ENCODE measurements at regions not wholly inside any gene's neighbourhood (a gene's known extent, or its start where the extent isn't known, plus 50 kb on each side); places are given as distances from the start of the nearest gene placed in this dataset.

GRCh38 chr2:185388226-185388625, 350.4 kb upstream of the FSIP2 start:
- Histone ChIP-seq H2BK20ac (ENCODE audit: low read depth, low read length) (no peak overlapping the region), H3K4ac (ENCODE audit: low read depth, low read length) (no peak overlapping the region), H2BK15ac (ENCODE audit: low read depth, low read length) (no peak overlapping the region), H2BK120ac (ENCODE audit: low read depth, low read length) (no peak overlapping the region), H3K9me1 (ENCODE audit: insufficient read depth, low read length) (no peaks in the 10 kb centered on the region), H3K23ac (ENCODE audit: low read depth, low read length) (no peak overlapping the region), H4K8ac (ENCODE audit: low read depth in 2 of 2, low read length in 2 of 2) (no peak overlapping the region), H4K91ac (ENCODE audit: insufficient read depth, low read depth, low read length) (no peak overlapping the region), H4K20me1 (ENCODE audit: insufficient read depth, low read length) (no peaks in the 10 kb centered on the region), H4K5ac (ENCODE audit: low read depth, low read length) (no peak overlapping the region), H2AK5ac (ENCODE audit: low read depth, low read length) (no peak overlapping the region), H3K9me3 (ENCODE audit: control insufficient read depth, insufficient read depth, low read length) (peaks cover 6% of the 10 kb centered on the region; the same call in 1 of the 2 replicates), H3K27me3 (ENCODE audit: control insufficient read depth, insufficient read depth, low read length) (no peaks in the 10 kb centered on the region), H3K56ac (ENCODE audit: extremely low read depth, insufficient read depth, low read length) (no peak overlapping the region), H3K4me1 (ENCODE audit: control insufficient read depth, insufficient read depth, low read length) (no peaks in the 10 kb centered on the region), H3K14ac (replicated peaks; ENCODE audit: low read depth, low read length) (no peak overlapping the region), H3K18ac (ENCODE audit: low read depth, low read length) (no peak overlapping the region), H2AK9ac (replicated peaks; ENCODE audit: low read depth, low read length, poor library complexity) (no peak overlapping the region), H3K9ac (ENCODE audit: low read depth, low read length) (no peak overlapping the region), H2BK5ac (ENCODE audit: low read depth, low read length, poor library complexity, severe bottlenecking) (no peak overlapping the region), H3K79me1 (ENCODE audit: low read depth in 1 of 2, low read length in 2 of 2) (no peaks in the 10 kb centered on the region), H3K36me3 (ENCODE audit: control insufficient read depth, insufficient read depth, low read length) (no peaks in the 10 kb centered on the region), H3K4me3 (ENCODE audit: insufficient read depth, low read depth, low read length) (no peak overlapping the region), H2AFZ (replicated peaks; ENCODE audit: low read length, poor library complexity) (no peak overlapping the region), H3K4me2 (ENCODE audit: low read depth, low read length) (no peak overlapping the region), H3K27ac (ENCODE audit: insufficient read depth, low read length) (no peak overlapping the region)
- WGBS, 2 experiments (ENCODE audit: extremely low coverage in 2 of 2, insufficient read length in 1 of 2) = no CpG with 5 or more reads among the region's 2 CpGs
- intact Hi-C loops (cut with micrococcal nuclease) = no loop called here
- CTCF ChIA-PET = no interaction called here
- no peak for TF ChIP-seq MAZ (IDR thresholded peaks at IDR 0.05; ENCODE audit: borderline replicate concordance, low read depth, low read length)
- TF ChIP-seq CEBPB (IDR thresholded peaks at IDR 0.05; ENCODE audit: low read depth, low read length) = no peak
- no peak for TF ChIP-seq CHD1 (IDR thresholded peaks at IDR 0.05; ENCODE audit: low read depth, low read length)
- TF ChIP-seq NFE2L2 (IDR thresholded peaks at IDR 0.05; ENCODE audit: low read depth, low read length) = no peak
- no peak for TF ChIP-seq BHLHE40 (IDR thresholded peaks at IDR 0.05; ENCODE audit: low read depth, low read length)
- TF ChIP-seq MAFK (IDR thresholded peaks at IDR 0.05; ENCODE audit: low read depth, low read length) = no peak
- no peak for TF ChIP-seq FOS (IDR thresholded peaks at IDR 0.05; ENCODE audit: low read depth, low read length)
- no peak for TF ChIP-seq RAD21 (IDR thresholded peaks at IDR 0.05; ENCODE audit: low read length)
- no peak for TF ChIP-seq RFX5 (IDR thresholded peaks at IDR 0.05; ENCODE audit: low read depth, low read length)
- TF ChIP-seq POLR2A (IDR thresholded peaks at IDR 0.05; ENCODE audit: low read depth, low read length) = no peak
- no peak for TF ChIP-seq MXI1 (IDR thresholded peaks at IDR 0.05; ENCODE audit: borderline replicate concordance, low read depth, low read length)
- TF ChIP-seq CTCF (conservative IDR thresholded peaks at IDR 0.05; ENCODE audit: low read depth, low read length) = no peak
- TF ChIP-seq USF2 (IDR thresholded peaks at IDR 0.05; ENCODE audit: low read depth, low read length) = no peak
- no peak for TF ChIP-seq RCOR1 (IDR thresholded peaks at IDR 0.05; ENCODE audit: insufficient replicate concordance, low read length)
- TF ChIP-seq SMC3 (IDR thresholded peaks at IDR 0.05; ENCODE audit: low read depth, low read length) = no peak
- TF ChIP-seq ELK1 (IDR thresholded peaks at IDR 0.05; ENCODE audit: borderline replicate concordance, low read depth, low read length) = no peak
- in situ Hi-C loops (cut with MboI; ENCODE audit: low sequenced_read_pairs) = no loop called here
- dilution Hi-C loops (cut with HindIII; ENCODE audit: low sequenced_read_pairs, unreplicated experiment) = no loop called here
- POLR2A ChIA-PET (ENCODE audit: unreplicated experiment) = no interaction called here
- no TSS peak for BruUV-seq (replicated peaks)
- ATAC-seq (ENCODE audit: low read depth) = no peak
- no peak for DNase-seq

Measured in IMR-90 (cell line).